Heart right ventricle (tissue), 16 donors: ENCODE measurements at regions not wholly inside any gene's neighbourhood (a gene's known extent, or its start where the extent isn't known, plus 50 kb on each side); places are given as distances from the start of the nearest gene placed in this dataset.

Experiments
- ATAC-seq, 8 donors: fragments of 200-7000 bp; cut with Tn5 transposase; one replicate each; pipeline ENCODE4 v1.9.1; 2020; ENCODE audit warnings: mild to moderate bottlenecking in 8 of 8, moderate library complexity in 8 of 8, moderate number of reproducible peaks in 1 of 8
- DNase-seq, 2 donors: peaks; one replicate each; pipeline ENCODE4 v3.0.0-alpha.2; 2020
- H3K27ac ChIP-seq, 10 donors: fragments of 200-600 bp; sonication (generic) in 2 of 10; one replicate each; pipeline versions ENCODE4 v1.5.0 to v1.8.0; 2020 to 2022; ENCODE audit warnings: mild to moderate bottlenecking in 3 of 10
- H3K27me3 ChIP-seq, 7 donors: fragments of 200-600 bp; one replicate each; pipeline ENCODE4 v1.8.0; 2021 to 2022; ENCODE audit warnings: mild to moderate bottlenecking in 2 of 7
- H3K36me3 ChIP-seq, 9 donors: fragments of 200-600 bp; sonication (generic) in 1 of 9; one replicate each; pipeline versions ENCODE4 v1.5.0 to v1.8.0; 2020 to 2022; ENCODE audit warnings: mild to moderate bottlenecking in 2 of 9
- H3K4me1 ChIP-seq, 9 donors: fragments of 200-600 bp; sonication (generic) in 1 of 9; one replicate each; pipeline versions ENCODE4 v1.5.0 to v1.8.0; 2020 to 2022; ENCODE audit warnings: mild to moderate bottlenecking in 4 of 9
- H3K4me3 ChIP-seq, 10 donors: fragments of 200-600 bp; sonication (generic) in 2 of 10; one replicate each; pipeline versions ENCODE4 v1.5.0 to v1.8.0; 2020 to 2022; ENCODE audit warnings: mild to moderate bottlenecking in 7 of 10, moderate library complexity in 2 of 10
- H3K9me3 ChIP-seq, 11 donors: fragments of 200-600 bp in 10 of 11; sonication (generic) in 2 of 11; one replicate each; pipeline versions ENCODE4 v1.5.0 to v1.8.0; 2013 to 2022; ENCODE audit warnings: mild to moderate bottlenecking in 2 of 11, control low read depth in 1 of 11, moderate library complexity in 1 of 11
- CTCF ChIP-seq, 9 donors: fragments of 200-600 bp; sonication (generic) in 2 of 9; IDR thresholded peaks; one replicate each; pipeline versions ENCODE4 v1.5.0 to v1.8.0; 2021 to 2022; ENCODE audit warnings: antibody characterized with exemption in 9 of 9, mild to moderate bottlenecking in 5 of 9, moderate library complexity in 1 of 9
- WGBS, 2 donors: extraction: QIAGEN DNeasy Blood & Tissue Kit; methylation state at CpG; one replicate each; pipeline ENCODE4 v1.1.7; 2013; ENCODE audit warnings: inconsistent platforms in 1 of 2; 5-methylcytosine and 5-hydroxymethylcytosine counted together
- intact Hi-C, 10 donors: fragments of 100-400 bp; cut with DNase I; formaldehyde crosslinking; loops; one replicate each; pipeline versions ENCODE4 v1.11.1 to v1.14.2; 2022
- donor health status: Arrhythmogenic right ventricular cardiomyopathy.
- donor health status: ischemic (EF 13 %, LVEDD 7.1; RV severe dilation, severe dysfunction).
- donor health status: healthy with polysubstance abuse.
- donor health status: DM: no; HTN: yes; CAD: no.
- donor health status: DM: no; HTN: no; CAD: no.
- donor health status: ischemic (EF 25% LVEDD 6.9; RV normal size, moderate dysfunction).
- donor health status: ischemic (EF 25% LVEDD 5.7; RV mildly dilated, moderate dysfunction).
- donor health status: healthy.
- donor health status: DM: yes; HTN: yes; CAD: no.
- donor health status: Ischemic cardiomyopathy.
- donor health status: ischemic (EF 35%, LVEDD 5.7; RV mildly dilated, moderate dysfunction).
- donor health status: nonischemic (EF 11% LVEDD 7.7; RV severe dilation, severe dysfunction).
- donor health status: DM: yes; HTN: yes; CAD: no.
- donor health status: PGD.
- donor health status: ischemic (EF 29% LVEDD 5.4; RV normal size, mild dysfunction).
- donor health status: nonischemic (EF 23%, LVEDD 6.1; RV moderate dilation, normal function).

DNA sequence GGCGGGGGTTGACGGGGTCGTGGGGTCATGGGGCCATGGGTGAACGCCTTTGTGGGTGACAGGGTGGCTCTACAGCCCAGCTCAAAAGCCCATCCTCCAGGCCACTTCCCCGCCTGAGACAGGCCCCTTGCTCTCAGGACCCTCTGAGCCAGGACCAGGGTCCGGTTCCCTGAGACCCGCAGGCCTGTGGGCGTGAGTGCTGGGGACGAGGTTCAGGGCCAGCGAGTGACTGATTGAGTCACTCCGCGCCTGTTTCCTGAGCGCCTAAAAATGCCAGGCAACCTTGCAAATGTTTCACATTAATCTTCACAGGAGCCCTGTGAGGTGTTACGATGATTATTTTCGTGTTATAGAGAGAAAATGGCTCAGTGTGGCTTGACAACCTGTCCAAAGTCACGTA is 97.8 kb downstream of the ZNF674 start:
- intact Hi-C loops = loop anchor here in 1 of 10 donors (10.0 kb wide), 1 partner anchor 97 kb away; the partner anchor contains the start of gene ZNF674
- TF ChIP-seq CTCF (IDR thresholded peaks at IDR 0.05) = no peak
- WGBS, 2 donors = 1% methylated on average over 15 to 16 of the region's 16 CpGs
- Histone ChIP-seq H3K27me3 (peaks cover 0 to 7% (median 0%) of the 10 kb centered on the region in 7 donors), H3K9me3 (no peaks in the 10 kb centered on the region), H3K4me1 (peaks cover 0 to 13% (median 0%) of the 10 kb centered on the region in 9 donors), H3K36me3 (peaks cover 0 to 41% (median 0%) of the 10 kb centered on the region in 9 donors), H3K27ac (peak overlapping the region in 9 of 10 donors; percentile 80 to 94 (median 88)), H3K4me3 (peak overlapping the region; percentile 41 to 79 (median 69))
- DNase-seq (no peak), ATAC-seq (peak in 4 of 8 donors; percentile 27 to 58 (median 40))

GRCh38 chrX:46446727-46447378 is 98.4 kb downstream of the ZNF674 start:
- intact Hi-C loops = loop anchor here in 1 of 10 donors (10.0 kb wide), 1 partner anchor 98 kb away; the partner anchor contains the start of gene ZNF674
- 0% methylated on average over 50 of the region's 51 CpGs for WGBS, 2 donors
- peak overlapping the region; percentile 41 to 79 (median 69) for H3K4me3 ChIP-seq
- no peaks in the 10 kb centered on the region for H3K9me3 ChIP-seq
- peaks cover 0 to 5% (median 0%) of the 10 kb centered on the region in 7 donors for H3K27me3 ChIP-seq
- DNase-seq = peak; percentile 87 to 89
- H3K4me1 ChIP-seq = peaks cover 0 to 13% (median 0%) of the 10 kb centered on the region in 9 donors
- no peak for TF ChIP-seq CTCF (IDR thresholded peaks at IDR 0.05)
- H3K36me3 ChIP-seq = peaks cover 0 to 36% (median 0%) of the 10 kb centered on the region in 9 donors
- ATAC-seq = peak; percentile 98 to 100 (median 99)
- H3K27ac ChIP-seq = peak overlapping the region in 9 of 10 donors; percentile 80 to 94 (median 88)

DNA sequence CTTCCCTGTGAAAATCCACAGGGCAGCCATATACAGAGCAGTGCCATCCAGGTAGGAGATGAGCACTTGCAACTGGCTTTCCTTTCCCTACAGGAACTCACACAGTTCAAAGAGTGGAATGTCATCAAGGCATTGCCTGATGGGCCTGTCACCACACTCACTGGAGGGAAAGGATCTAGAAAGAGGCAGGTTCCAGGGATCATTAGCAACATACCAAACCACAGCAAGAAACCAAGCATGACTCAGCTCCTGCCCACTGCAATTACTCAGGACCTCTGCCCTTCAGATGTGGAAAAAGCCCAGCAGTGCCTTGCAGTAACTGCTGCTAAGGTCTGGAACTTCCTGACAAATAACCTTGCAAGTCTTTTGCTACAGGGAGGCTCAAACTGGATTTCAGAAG is 101.2 kb downstream of the ZNF674 start:
- DNase-seq (no peak), ATAC-seq (no peak)

DNA sequence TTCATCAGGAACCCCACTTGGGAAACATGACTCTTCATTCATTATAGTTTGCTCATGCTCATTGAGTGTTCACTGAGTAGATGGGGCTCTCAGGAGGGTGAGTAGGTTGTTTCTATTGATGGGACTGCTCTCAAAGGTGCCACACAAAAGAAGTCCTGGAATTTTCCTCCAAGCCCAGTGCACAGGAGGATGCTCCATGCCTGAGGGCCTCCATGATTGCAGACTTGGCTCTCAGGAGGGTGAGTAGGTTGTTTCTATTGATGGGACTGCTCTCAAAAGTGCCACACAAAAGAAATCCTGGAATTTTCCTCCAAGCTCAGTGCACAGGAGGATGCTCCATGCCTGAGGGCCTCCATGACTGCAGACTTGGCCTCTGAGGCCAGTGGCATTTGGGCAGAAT is 108.5 kb downstream of the ZNF674 start:
- H3K9me3 ChIP-seq = no peaks in the 10 kb centered on the region
- H3K4me3 ChIP-seq = no peak overlapping the region
- no peaks in the 10 kb centered on the region for H3K4me1 ChIP-seq
- DNase-seq (no peak), ATAC-seq (no peak)
- H3K36me3 ChIP-seq = no peaks in the 10 kb centered on the region
- intact Hi-C loops = no loop called here
- no peak overlapping the region for H3K27ac ChIP-seq
- no peak for TF ChIP-seq CTCF (IDR thresholded peaks at IDR 0.05)
- H3K27me3 ChIP-seq = peaks cover 0 to 16% (median 0%) of the 10 kb centered on the region in 7 donors

More for the DNA sequence above, 101.2 kb downstream of the ZNF674 start:
- Histone ChIP-seq H3K4me3 (no peak overlapping the region), H3K9me3 (no peaks in the 10 kb centered on the region), H3K4me1 (peaks cover 0 to 13% (median 0%) of the 10 kb centered on the region in 9 donors), H3K27me3 (no peaks in the 10 kb centered on the region), H3K36me3 (peaks cover 0 to 7% (median 0%) of the 10 kb centered on the region in 9 donors), H3K27ac (no peak overlapping the region)
- TF ChIP-seq CTCF (IDR thresholded peaks at IDR 0.05) = no peak
- intact Hi-C loops = loop anchor here in 1 of 10 donors (10.0 kb wide), 1 partner anchor 101 kb away; the partner anchor contains the start of gene ZNF674
